GM04503 (cell line): ENCODE measurements at regions not wholly inside any gene's neighbourhood (a gene's known extent, or its start where the extent isn't known, plus 50 kb on each side); places are given as distances from the start of the nearest gene placed in this dataset.
"Not testable (repeated sequence)": the region's sequence is repeated elsewhere in the genome, so short reads cannot be mapped to it uniquely, and the experiment has no call there.

Source experiments
- DNase-seq: peaks from one replicate; pipeline ENCODE4 v3.0.0-alpha.2; 2012; ENCODE audit warnings: low read depth

GRCh38 chr5:78726571-78726970 lies 78.0 kb upstream of the LHFPL2 start:
- DNase-seq: no peak

DNA sequence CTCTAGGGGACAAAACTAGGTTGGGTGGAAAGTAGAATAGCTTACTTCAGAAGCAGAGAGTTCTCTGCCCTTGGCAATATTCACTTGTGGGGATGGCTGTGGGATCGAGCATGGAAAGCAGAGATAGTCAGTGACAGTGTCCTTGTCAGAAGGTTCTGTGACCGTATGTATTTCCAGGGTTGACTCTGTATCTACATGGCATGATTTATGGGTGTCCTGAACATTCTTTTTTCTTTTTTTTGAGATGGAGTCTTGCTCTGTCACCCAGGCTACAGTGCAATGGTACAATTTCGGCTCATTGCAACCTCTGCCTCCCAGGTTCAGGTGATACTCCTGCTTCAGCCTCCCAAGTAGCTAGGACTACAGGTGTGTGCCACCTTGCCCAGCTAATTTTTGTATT lies 77.4 kb upstream of the LHFPL2 start:
- DNase-seq: no peak

DNA sequence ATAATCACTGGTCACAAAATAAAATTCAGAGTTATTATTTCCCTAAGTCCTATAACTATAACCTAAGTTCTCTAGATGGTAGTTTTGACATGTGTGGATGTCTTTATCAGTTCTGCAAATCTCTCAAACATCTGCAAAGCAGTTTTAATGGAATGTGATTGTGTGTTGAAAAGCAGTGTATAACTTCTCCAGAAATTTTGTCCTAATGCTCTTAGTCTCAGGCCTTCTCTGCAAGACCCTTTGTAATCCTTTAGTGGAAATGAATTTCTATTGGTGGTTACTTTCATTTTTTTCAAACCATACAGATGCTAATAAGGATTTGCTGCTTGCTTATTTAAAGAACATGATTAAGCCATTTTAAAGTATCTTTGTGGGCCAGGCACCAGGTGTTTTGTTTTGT lies 75.5 kb upstream of the LHFPL2 start:
- DNase-seq: no peak

GRCh38 chr5:78720997-78721396 lies 72.4 kb upstream of the LHFPL2 start:
- DNase-seq: no peak

- DNase-seq: no peak
Measured at GRCh38 chr5:78720227-78720985, 71.8 kb upstream of the LHFPL2 start.

DNA sequence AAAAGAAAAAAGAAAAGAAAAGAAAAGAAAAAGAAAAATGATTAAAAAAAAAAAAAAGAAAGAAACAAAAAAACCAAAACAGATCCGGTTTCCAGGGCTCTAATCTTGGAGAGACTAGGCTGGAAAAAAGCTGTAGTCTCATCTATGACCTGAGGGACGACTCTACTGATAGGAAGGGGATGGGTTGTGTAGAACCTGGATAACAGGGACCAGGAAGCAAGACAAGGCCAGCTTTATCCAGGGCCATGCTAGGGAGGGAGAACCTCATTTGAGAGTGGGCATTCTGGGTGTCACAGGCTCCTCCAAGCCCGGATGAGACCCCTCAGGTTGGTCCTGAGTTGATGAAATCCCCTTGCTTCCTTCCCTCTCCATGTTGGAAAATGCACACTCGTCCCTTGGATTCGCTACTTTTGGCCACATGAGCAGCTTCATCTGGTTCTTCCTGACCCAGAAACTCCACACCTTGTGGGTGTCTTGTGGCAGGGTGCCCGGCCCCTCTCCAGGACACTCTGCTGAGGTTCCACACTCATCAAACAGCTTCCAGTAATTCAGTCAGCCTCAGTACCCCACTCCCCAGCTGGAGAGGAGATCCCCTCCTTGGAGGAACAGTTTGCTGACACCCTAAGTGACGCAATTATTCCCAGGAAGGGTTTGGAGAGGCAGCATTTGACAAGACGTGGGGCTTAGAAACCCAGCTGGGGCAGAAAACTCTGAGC lies 71.1 kb upstream of the LHFPL2 start:
- DNase-seq: no peak

GRCh38 chr5:78718824-78719223 lies 70.3 kb upstream of the LHFPL2 start:
- no peak for DNase-seq

DNA sequence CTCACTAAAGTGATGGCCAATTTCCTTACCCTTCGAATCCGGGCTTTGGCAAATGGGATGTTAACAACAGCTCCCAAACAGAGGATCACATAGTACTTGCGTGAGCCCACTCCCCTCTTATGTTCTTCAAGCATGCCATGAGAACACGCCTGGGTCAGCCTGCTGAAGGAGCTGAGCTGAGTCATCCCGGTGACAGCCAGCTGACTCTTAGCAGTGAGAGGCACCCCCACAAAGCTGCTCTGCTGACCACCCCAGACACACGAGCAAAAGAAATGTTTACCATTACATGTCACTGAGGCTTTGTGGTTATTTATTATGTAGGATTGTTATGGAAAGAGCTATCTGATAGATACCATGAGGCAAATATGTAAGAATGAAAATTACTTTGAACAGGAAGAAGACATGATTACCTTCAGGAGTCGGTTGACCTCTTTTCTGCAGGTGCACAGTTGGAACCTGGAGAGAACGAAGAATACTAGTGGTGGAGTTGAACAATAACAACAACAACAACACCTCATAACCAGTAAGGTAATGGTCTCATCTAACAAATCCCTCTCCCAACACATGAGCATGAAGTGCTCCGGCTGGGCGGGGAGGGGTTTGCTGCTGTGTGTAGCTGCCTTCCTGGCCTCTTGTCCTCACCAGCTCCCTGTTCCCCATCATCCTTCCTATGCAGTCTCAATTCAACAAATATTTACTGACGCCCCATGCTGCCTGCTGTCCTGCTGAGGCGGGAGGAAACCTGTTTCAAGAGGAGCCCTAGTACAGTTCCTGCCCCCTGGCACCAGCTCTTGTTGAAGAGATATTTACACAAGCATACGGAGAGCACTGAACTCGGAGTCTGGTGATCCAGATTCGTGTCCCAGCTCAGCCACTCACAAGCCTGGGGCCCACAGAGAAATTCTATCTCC lies 69.4 kb upstream of the LHFPL2 start:
- no peak for DNase-seq

DNA sequence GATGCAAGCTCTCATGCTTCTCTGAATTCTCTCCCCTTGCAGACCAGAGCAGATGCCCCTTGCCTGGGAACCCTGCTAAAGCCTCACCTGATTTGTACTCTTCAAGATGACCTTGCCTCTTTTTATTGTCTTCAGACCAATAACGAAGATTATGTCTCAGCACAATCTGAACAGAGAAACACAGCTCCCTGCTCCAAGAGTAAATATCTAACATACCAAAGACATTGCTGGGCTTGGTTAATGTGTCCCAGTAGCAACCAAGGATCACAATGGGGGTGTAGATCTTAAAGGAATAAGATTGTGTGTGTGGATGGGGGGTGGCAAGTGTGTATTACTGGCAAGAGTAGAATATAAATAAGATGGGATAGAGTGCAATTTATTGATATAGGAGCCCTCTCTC lies 67.6 kb upstream of the LHFPL2 start:
- peak; percentile 62 for DNase-seq

GRCh38 chr5:78715351-78715750 lies 66.8 kb upstream of the LHFPL2 start:
- DNase-seq: not testable (repeated sequence)

GRCh38 chr5:78711670-78712069 lies 63.1 kb upstream of the LHFPL2 start:
- not testable (repeated sequence) for DNase-seq

GRCh38 chr5:78709729-78710430 lies 61.3 kb upstream of the LHFPL2 start:
- DNase-seq: not testable (repeated sequence)

GRCh38 chr5:78706825-78707224 lies 58.3 kb upstream of the LHFPL2 start:
- peak; percentile 33 for DNase-seq

GRCh38 chr5:78706381-78706780 lies 57.8 kb upstream of the LHFPL2 start:
- peak; percentile 31 for DNase-seq

- DNase-seq: no peak
Measured at GRCh38 chr5:78705826-78706225, 57.3 kb upstream of the LHFPL2 start.

DNA sequence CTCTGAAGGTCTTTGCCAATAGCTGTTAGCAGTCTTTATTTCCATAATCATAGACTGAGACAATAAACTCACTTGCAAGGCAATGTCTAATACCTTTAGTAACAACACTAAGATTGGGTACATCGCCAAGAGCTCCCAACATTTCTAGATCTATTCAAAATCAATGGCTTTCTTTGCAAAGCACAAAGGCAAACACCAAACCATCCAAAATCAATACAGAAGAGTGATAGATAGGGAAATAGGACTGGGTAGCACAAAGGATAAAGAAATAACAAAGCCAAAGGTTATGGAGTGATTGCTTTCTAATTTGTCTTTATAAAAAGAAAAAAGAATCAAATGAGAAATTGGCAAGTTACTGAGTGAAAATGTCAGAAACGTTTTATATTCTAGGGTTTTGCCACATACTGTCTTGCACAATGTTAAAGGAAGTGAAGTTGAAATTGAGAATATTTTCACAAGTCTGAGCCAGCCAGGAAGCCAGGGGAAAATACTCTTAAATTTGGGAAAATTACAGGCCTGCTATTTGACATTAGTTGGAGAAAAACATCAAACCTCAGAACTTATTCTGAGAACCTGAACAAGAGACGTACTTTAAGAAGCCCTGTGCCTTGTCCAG lies 53.3 kb upstream of the LHFPL2 start:
- DNase-seq: no peak

- peak; percentile 65 for DNase-seq
Measured at GRCh38 chr5:78699552-78700153, 51.1 kb upstream of the LHFPL2 start.

DNA sequence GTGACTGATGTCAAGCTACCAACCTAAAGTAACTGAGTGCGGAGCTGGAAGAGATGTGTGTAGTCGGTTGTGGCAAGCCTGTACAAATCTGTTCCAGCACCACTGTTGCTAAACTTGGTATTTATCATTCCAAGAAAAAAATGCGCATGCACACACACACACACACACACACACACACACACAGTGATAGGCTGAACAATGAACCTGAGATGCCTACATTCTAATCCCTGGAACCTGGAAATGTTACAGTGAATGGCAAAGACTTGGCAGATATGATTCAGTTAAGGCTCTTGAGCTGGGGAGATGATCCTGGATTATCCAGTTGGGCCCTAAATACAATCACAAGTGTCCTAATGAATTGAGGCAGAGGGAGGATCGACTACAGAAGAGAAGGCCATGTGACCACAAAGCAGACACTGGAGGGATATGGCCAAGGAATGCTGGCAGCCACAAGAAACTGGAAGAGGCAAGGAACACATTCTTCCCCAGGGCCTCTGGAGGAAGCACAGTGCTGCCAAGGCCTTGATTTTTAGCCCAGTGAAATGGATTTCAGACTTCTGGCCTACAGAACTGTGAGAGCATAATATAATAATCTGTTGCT lies 49.7 kb upstream of the LHFPL2 start:
- DNase-seq: peak; percentile 42
